ENCODE measurements at regions not wholly inside any gene's neighbourhood (a gene's known extent, or its start where the extent isn't known, plus 50 kb on each side); places are given as distances from the start of the nearest gene placed in this dataset.
A peak's percentile ranks its signal among the peaks of the same experiment; 100 is the strongest.
"Not testable (repeated sequence)": the region's sequence is repeated elsewhere in the genome, so short reads cannot be mapped to it uniquely, and the experiment has no call there.

DNA sequence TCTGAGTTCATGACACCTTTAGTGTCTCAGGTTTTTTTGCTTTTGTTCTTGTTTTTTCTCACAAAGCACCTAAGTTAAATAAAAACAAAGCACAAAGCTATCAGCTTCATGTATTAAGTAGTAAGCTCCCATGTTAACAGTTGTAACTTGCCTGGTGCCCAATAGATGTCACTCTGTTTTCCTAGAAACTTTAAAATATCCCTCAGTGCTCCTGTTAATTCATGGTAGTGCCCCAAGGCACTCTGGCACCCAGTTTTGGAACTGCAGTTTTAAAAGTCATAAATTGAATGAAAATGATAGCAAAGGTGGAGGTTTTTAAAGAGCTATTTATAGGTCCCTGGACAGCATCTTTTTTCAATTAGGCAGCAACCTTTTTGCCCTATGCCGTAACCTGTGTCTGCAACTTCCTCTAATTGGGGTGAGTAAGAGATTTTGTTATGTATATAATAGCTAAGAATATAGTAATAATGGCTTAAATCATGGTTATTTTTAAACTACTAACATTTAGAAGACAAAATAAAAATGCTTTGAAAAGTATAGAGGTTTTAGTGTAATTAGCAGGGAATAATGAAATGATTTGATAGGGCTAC is 555.0 kb upstream of the TMEFF2 start:
- intact Hi-C loops (cut with DNase I): no loop called here
- no peak for DNase-seq

DNA sequence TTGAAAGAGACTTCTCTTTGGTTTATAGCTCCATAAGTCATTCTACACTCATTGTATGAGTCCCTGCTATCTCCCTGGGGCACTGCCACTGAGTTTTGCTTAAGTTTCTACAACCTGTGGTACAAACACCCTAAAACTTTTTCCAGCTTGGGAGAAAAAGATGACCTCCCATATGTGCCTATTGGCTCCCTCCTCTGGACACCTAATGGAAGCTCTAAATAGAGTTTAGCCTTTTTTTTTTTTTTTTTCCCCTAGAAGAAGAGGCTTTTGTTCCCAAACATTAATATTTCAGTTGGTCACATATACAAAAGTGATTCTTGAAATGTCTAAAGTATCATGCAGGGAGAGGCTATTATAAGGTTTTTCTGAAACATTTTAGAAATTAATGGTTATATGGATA is 547.2 kb upstream of the TMEFF2 start:
- intact Hi-C loops (cut with DNase I): no loop called here
- DNase-seq: no peak

DNA sequence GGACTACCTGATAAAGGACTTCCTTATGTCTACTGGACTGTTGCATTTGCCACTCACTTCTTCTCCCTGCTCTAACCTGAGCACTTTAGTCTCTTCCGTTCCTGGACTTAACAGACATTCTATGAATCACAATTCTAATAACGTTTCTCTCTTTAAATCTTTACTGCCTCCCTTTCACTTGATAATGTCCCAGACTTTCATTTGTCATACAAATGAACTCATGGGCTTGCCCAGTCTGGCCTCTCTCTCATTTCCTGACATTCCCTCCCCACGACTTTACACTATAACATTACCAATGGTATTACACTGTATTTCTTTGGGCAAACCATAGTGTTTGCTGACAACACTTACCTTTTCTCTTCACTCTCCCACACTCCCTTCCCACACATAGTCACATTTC is 540.7 kb upstream of the TMEFF2 start:
- no peak for DNase-seq
- intact Hi-C loops (cut with DNase I): no loop called here

DNA sequence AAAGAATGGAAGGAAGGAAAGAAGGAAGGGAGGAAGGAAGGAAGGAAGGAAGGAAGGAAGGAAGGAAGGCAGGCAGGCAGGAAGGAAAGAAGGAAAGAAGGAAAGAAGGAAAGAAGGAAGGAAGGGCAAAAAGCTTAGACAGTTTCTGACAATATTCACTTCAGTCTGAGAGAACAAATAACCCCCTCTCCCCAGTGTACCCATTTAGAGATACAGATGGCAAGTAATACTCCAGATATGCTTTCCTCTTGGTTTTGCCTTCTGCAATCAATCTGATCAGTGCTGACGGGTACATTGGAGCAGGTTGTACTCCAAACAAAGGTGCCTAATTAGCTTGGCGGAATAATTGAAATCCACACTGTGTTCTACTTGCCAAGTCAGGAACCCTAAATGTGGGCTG is 534.6 kb upstream of the TMEFF2 start:
- DNase-seq: no peak
- intact Hi-C loops (cut with DNase I): no loop called here

DNA sequence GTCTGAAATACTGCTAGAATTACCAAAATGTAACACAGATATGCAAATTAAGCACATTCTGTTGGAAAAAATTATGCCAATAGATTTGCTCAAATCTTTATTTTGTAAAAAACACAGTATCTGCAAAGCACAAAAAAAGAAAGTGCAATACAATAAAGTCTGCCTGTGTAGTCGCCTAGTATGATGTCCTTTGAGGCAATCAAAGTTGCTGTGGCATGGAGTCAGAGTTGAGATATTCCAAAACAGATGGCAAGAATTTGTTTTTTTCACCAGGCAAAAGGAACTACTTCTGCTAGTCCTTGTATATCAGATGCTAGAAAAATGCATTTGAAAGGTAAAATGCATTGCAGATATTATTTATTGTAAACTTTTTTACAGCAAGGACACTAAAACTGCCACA is 531.3 kb upstream of the TMEFF2 start:
- intact Hi-C loops (cut with DNase I): no loop called here
- no peak for DNase-seq

DNA sequence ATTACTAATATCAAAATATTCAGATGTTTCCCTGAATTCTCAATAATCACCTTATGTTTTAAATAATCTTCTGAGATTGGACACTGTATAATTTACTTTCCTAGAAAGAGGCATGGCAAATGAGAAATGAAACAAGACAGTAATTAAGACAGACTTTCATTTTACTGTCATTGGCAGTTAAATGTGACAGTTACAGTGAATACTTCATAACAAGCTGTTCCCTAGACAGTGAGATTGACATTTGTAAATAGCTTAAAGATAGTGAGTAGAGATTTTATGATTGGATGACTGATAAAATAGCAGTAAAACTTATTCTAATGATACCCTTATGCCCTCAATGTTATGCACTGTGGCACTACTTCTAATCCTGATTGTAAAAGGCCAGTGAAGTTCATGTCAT is 524.9 kb upstream of the TMEFF2 start:
- DNase-seq: no peak
- intact Hi-C loops (cut with DNase I): no loop called here

DNA sequence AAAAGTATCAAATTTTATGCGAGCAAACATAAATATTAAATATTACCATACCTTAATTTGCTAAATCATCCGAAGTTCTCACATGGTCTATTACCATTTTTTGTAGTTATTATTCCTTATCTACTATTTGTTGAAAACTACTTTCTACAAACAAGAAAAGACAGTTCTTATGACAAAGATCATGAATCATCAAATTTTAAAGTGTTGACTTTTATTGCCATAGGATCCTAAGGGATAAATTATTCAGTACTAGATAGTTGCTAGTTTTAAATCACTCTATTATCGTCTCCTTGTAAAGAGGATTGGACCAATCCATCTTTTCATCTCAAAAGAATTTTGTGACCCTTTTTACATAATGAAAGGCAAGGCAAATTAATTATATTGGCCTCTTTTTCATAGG is 523.6 kb upstream of the TMEFF2 start:
- intact Hi-C loops (cut with DNase I): no loop called here
- no peak for DNase-seq

DNA sequence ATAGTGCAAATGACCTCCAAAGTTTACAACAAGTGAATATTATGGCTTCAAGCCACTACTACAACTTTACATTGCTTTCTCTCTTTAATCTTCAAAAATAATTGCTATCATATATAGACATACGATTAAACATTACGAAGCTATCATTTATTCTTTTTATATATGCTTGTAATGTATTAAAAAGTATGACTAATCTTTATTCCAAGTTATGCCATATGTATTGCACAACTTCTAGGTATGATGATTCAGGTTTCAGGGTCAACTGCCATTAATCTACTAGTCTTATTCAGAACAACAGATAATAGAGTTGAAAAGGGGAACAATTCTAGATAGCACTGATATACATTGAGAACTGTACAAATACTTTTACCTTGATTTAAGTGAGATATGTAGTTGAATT is 506.2 kb upstream of the TMEFF2 start:
- intact Hi-C loops (cut with DNase I): no loop called here
- DNase-seq: no peak

DNA sequence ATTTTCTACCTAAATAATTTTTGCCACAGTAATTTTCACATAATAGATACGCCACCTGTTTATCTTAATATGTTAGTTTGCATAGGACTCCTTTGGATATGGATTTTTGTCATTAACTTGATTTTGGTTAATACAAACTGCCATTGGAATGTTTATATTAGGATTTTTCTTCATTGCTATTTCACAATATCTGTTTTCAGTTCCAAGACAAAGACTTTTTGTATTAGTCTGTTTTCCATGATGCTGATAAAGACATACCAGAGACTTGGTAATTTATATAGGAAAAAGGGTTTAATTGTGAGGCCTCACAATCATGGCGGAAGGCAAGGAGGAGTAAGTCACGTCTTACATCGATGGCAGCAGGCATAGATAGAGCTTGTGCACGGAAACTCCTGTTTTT is 503.1 kb upstream of the TMEFF2 start:
- DNase-seq: no peak
- intact Hi-C loops (cut with DNase I): no loop called here

DNA sequence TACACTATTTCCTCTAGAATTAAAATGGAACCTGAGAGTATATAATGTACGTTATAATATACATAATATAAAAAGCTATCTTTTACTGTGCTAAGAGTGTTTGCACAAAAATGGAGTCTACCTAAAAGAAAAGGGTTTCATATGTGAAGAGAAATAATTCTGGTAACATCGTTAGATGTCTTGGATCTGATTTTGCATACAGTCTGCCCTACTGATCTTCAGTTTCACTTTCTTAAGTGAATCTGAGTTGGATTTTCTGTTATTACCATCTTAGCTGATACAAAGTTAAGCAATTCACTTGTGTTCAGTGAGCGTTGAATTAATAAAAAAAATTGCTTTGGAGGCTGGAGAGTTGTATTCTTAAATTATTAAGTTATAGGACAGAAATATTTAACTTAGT is 502.1 kb upstream of the TMEFF2 start:
- no peak for DNase-seq
- intact Hi-C loops (cut with DNase I): no loop called here

DNA sequence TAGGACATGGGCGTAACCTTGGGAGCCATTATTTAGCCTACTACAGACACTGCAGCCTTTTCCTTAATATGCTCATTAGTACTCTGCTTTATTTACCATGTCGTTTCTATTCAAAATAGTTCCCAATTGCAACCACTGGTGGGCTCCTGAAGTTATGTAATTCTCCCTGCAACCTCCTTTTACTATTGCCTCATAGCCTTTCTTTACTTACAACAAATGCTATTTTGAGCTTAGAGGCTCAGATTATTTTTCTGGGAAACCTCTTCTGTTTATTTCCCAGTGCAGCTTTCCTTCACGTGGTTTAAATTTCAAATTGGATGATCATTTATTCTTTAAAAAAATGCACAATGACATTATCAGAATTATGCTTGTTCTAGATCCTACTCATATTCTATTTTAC is 492.3 kb upstream of the TMEFF2 start:
- intact Hi-C loops (cut with DNase I): no loop called here

DNA sequence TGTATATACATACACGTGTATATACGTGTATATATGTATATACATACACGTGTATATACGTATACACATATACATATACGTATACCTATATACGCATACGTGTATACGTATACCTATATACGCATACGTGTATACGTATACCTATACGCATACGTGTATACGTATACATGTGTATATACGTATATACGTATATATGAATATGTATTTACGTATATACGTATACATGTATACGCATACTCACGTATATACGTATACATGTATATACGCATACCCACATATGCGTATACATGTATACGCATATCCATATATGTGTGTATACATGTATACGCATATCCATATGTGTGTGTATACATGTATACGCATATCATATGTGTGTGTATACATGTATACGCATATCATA is 487.8 kb upstream of the TMEFF2 start:
- intact Hi-C loops (cut with DNase I); DNase-seq: not testable (repeated sequence)

More for the DNA sequence above, 492.3 kb upstream of the TMEFF2 start:
- DNase-seq: no peak

DNA sequence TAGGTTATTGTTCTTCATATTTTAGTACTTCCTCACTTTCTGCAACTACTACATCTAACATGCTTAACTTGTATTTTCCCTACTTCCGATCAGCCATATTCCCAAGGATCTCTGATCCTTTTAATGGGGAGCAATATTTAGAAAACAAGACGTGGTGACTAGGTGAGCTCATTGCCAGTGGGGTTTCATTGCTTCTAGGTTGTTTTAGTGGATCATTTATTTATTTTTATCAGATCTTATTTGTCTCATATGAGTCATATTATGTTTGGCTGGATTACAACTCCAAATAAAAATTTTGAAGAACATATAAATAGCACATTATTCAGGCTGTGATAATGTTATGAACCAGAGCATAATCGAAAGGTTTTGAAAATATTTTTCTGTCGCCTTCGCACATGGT is 480.9 kb upstream of the TMEFF2 start:
- intact Hi-C loops (cut with DNase I): no loop called here

DNA sequence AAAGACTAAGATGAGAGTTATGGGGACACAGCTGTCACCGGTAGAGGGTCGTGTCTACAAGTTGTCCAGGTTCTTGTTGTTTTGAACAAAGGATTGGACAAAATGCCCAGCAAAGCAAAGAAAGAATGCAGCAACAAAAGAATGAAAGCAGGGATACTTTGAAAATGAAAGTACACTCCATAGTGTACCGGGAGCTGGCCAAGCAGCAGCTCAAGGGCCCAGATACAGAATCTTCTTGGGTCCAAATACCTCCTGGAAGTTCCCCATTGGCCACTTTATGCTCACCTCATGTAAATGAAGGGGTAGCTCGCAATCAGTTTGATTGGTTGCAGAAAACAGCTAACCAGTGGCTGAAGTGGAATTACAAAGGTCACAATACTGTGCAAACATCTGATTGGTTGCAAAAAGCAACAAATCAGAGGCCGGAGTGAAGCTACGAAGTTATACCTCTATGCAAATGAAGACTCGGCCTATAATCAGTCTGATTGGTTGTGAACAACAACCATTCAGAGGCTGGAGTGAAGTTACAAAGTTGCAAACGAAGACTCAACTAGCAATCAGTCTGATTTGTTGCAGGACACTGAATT is 474.9 kb upstream of the TMEFF2 start:
- DNase-seq: no peak
- intact Hi-C loops (cut with DNase I): no loop called here

More for the DNA sequence above, 480.9 kb upstream of the TMEFF2 start:
- no peak for DNase-seq

DNA sequence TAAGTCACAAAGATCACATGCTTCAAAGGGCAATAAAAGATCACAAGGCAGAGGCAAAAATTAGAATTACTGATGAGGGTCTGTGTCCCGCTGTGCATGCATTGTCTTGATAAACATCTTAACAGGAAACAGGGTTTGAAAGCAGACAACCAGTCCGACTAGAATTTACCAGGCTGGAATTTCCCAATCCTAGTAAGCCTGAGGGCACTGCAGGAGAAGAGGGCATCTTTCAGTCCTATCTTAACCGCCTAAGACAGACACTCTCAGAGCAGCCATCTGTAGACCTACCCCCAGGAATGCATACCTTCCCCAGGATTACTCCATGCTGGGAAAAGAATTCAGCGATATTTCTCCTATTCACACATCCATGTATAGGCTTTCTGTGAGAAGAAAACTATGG is 465.8 kb upstream of the TMEFF2 start:
- intact Hi-C loops (cut with DNase I); DNase-seq: not testable (repeated sequence)

DNA sequence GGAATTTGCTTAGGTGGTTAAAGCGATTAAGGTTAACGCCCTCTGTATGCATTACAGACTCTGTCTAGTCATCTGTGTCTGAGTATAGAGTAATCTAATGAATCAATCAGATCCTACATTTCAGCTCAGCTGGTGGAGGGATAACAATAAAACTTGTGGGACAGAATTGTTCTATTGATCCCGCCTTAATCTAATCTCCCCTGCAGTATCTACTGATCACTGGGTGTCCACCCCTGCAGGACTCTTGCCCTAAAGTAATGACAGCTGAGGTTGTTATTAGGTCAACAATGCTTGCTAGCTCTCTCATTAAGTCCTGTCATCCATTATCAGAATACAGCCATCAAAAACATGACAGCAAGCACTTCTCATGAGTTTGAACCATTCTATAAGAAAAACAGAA is 462.6 kb upstream of the TMEFF2 start:
- no peak for DNase-seq
- intact Hi-C loops (cut with DNase I): no loop called here

DNA sequence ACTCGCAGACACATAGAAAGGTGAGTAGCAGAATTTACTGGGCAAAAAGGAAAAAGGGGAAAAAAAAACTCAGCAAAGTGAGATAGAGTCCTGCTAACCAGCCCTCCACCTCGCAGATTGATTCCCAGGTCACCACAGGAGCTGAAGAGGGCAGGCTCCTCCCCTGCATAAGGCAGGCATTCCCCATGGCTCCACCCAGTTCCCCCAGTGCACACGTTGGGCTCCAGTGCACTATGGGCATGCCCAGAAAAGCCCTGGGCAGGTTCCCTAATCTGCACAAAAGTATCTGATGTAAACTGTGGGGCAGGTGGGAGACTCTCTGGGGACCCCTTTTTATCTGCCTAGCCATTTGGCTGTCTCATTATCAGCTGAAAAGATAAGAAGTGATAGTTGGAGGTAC is 461.2 kb upstream of the TMEFF2 start:
- intact Hi-C loops (cut with DNase I): no loop called here
- no peak for DNase-seq

DNA sequence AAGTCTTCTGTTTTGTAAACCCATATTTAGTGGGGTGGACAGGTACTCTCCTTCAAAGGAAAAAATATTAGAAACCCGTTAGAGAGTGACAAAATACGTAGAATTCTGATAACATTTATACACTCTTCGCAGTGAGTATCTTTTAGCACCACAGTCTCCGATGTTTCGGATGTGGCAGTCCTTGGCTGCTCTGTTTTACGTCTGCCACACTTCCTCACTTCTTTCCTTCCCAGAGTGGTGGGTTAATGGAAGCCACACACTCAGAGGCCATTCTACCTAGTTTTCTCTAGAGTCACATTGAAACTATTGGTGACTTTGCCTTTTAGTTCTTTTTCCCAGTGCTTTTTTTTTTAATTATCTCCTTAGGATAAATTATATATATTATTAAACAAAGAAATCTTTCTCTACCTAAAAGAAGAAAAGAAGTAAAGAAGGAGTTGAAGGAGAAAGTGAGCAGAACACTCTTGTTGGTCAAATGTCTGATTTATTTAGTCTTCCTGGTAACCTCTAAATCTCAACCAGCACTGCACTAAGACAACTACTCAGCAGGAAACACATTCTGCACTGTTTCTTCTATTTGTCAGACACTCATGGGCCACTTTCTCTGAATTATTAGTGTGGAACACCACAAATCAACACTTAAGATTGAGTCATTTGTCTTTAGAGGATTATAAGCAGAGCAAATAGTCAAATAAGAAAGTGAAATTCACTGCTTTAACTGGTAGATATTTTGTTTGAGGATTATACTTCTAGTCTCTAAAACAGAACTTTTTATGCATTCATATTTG is 451.3 kb upstream of the TMEFF2 start:
- intact Hi-C loops (cut with DNase I): no loop called here
- no peak for DNase-seq

DNA sequence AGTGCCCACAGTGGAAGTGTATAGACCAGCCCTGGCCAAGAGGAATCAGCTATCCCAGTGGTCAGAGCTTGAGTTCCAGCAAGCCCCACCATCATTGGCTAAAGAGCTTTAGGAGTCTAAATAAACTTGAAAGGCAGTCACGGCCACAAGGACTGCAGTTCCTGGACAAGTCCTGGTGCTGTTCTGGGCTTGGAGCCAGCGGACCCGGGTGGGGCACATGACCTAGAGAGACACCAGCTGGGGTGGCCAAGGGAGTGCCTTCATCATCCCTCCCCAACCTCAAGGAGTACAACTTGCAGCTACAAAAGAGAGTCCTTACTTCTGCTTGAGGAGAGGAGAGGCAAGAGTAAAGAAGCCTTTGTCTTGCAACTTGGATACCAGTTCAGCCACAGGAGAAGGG is 439.8 kb upstream of the TMEFF2 start:
- intact Hi-C loops (cut with DNase I): no loop called here
- peak in 1 of 10 donors; percentile 47 for DNase-seq

DNA sequence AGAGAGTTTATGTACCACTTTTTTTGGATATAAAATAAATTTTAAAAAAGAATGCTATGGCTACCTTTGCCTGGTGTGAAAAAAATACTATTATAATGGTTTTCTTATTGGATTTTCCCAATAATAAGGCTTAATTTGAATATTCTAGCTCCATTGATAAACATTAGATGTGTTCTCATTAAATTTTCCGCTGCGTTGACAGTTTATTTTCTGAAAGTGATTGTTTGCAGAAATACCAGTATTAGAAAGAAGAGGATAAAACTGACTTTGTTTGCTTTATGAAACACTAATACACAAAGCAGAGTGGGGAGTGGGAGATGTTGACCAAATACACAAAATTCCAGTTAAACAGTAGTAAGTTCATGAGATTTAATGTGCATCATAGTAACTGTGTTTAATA is 433.3 kb upstream of the TMEFF2 start:
- DNase-seq: no peak
- intact Hi-C loops (cut with DNase I): no loop called here

DNA sequence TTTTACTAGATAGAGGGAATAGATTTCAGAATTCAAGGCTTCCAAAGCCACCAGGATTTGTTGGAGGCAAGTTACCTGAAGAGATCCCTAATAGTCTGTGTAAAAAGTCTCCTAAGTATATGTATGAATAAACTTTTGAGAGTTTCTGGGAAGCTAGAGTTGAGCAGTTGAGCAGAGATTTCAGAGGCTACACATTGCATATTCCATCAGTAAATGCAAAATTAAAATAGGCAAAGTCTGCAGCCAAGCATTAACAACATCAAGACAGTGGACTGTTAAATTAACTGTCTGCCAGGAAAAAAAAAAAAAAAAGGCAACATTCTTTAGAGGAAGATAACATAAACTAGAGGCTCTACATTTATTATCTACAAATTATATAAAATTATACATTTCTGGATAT is 420.4 kb upstream of the TMEFF2 start:
- intact Hi-C loops (cut with DNase I): no loop called here

DNA sequence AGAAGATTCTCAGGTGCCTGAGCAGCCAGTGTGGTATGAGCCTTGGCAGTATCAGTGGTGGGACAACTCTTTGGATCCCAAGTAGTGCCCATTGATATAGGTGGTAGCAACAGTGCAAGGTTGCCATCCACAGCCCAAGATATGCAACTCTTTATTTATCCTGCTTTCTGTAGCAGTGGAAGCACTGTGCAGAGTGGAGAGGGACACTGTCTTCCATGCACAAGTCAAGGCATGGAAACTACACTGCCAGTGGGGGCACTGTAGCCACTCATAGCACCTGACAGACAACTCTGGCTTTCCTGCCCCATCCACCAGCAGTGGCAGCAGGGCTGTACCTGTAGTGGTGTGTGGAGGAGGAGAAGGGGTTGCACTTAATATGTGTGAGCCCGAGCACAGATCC is 409.6 kb upstream of the TMEFF2 start:
- intact Hi-C loops (cut with DNase I): no loop called here
- DNase-seq: no peak

More for the DNA sequence above, 420.4 kb upstream of the TMEFF2 start:
- no peak for DNase-seq
